ENCODE measurements at regions not wholly inside any gene's neighbourhood (a gene's known extent, or its start where the extent isn't known, plus 50 kb on each side); places are given as distances from the start of the nearest gene placed in this dataset.

GRCh38 chr2:125582516-125582915, 1073.4 kb upstream of the GYPC start:
- TF ChIP-seq, protein P1, sequence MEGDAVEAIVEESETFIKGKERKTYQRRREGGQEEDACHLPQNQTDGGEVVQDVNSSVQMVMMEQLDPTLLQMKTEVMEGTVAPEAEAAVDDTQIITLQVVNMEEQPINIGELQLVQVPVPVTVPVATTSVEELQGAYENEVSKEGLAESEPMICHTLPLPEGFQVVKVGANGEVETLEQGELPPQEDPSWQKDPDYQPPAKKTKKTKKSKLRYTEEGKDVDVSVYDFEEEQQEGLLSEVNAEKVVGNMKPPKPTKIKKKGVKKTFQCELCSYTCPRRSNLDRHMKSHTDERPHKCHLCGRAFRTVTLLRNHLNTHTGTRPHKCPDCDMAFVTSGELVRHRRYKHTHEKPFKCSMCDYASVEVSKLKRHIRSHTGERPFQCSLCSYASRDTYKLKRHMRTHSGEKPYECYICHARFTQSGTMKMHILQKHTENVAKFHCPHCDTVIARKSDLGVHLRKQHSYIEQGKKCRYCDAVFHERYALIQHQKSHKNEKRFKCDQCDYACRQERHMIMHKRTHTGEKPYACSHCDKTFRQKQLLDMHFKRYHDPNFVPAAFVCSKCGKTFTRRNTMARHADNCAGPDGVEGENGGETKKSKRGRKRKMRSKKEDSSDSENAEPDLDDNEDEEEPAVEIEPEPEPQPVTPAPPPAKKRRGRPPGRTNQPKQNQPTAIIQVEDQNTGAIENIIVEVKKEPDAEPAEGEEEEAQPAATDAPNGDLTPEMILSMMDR (conservative IDR thresholded peaks at IDR 0.05 in 1 of 2, IDR thresholded peaks at IDR 0.05 in 1 of 2; ENCODE audit: extremely low read depth in 1 of 2, insufficient read depth in 1 of 2, low read depth in 1 of 2, low read length in 2 of 2): no peak
- TF ChIP-seq EZH2 (IDR thresholded peaks at IDR 0.05; ENCODE audit: borderline replicate concordance, low read length): no peak
